Lower leg skin (tissue), 4 donors: ENCODE measurements at regions not wholly inside any gene's neighbourhood (a gene's known extent, or its start where the extent isn't known, plus 50 kb on each side); places are given as distances from the start of the nearest gene placed in this dataset.

ENCODE experiments used
- DNase-seq, 2 donors: peaks; one replicate each; pipeline ENCODE4 v3.0.0-alpha.2; 2019; ENCODE audit warnings: low spot score in 2 of 2
- H3K4me3 ChIP-seq: fragments of 200-600 bp; sonication (generic); 2 replicates; pipeline ENCODE4 v1.5.1; 2017; ENCODE audit warnings: mild to moderate bottlenecking, low read depth; ENCODE audit not compliant: poor library complexity, severe bottlenecking
- CTCF ChIP-seq, 3 donors: fragments of 450-650 bp; IDR thresholded peaks; one replicate each; pipeline ENCODE4 v1.5.1; 2016; ENCODE audit warnings: antibody characterized with exemption in 3 of 3, mild to moderate bottlenecking in 3 of 3, moderate library complexity in 2 of 3
- POLR2A ChIP-seq, 2 donors: fragments of 450-650 bp; IDR thresholded peaks; one replicate each; pipeline ENCODE4 v1.6.1; 2016 to 2017; ENCODE audit warnings: antibody characterized with exemption in 2 of 2, mild to moderate bottlenecking in 1 of 2, moderate library complexity in 1 of 2
- WGBS, 2 donors: methylation state at CpG; one replicate each; pipeline ENCODE4 v1.1.5; 2018; 5-methylcytosine and 5-hydroxymethylcytosine counted together
- intact Hi-C: fragments of 100-400 bp; cut with DNase I; formaldehyde crosslinking; loops from one replicate; pipeline ENCODE4 v1.15.0; 2023; ENCODE audit warnings: low total_unique reads

GRCh38 chr1:68953311-68953710, 456.4 kb upstream of the DEPDC1 start:
- TF ChIP-seq POLR2A (IDR thresholded peaks at IDR 0.05) (no peak), CTCF (IDR thresholded peaks at IDR 0.05) (no peak)
- no peak overlapping the region for H3K4me3 ChIP-seq
- DNase-seq = no peak
- intact Hi-C loops = no loop called here
- 24 to 40% methylated on average over 1 of the region's 1 CpG for WGBS, 2 donors

DNA sequence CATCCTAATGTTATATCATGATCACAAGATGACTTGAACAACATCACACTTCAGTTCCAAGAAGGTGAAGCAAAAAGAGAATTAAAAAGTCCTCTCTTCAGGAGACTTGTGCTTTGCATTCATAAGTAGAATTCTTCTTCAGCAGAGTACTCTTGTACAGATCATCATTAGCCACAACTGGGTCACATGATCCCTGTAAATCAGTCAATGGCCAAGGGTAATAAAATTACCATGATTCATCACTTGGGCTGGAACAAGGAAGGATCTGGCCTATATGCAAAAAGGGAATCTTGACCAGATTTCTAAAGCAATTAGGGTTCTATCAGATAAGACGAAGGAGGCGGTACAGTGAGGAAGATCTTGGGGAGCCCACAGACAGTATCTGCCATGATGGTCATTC, 458.0 kb upstream of the DEPDC1 start:
- 66 to 72% methylated on average over 2 of the region's 2 CpGs for WGBS, 2 donors
- intact Hi-C loops = no loop called here
- TF ChIP-seq POLR2A (IDR thresholded peaks at IDR 0.05) = no peak
- no peak for TF ChIP-seq CTCF (IDR thresholded peaks at IDR 0.05)
- DNase-seq = no peak
- H3K4me3 ChIP-seq = no peak overlapping the region

DNA sequence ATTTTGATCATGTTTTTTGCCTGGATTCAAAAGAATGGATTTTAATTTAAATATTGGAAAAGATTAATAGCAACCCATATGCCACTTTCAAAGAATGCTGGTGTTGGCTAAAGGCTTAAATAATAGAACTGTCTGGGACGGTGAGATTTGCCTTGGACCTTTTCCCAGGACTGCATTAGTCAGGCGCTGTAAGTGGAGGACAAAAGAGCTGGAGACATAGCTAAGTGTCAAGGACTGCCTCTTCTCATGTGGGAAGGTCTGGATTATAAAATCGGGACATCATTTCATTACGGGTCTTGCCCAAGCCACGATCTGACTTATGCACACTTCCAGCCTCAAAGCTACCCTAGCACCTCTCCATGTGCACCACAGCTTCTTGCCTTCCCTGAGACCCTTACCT, 458.5 kb upstream of the DEPDC1 start:
- no peak overlapping the region for H3K4me3 ChIP-seq
- 63 to 64% methylated on average over 5 of the region's 5 CpGs for WGBS, 2 donors
- intact Hi-C loops = no loop called here
- TF ChIP-seq CTCF (IDR thresholded peaks at IDR 0.05) (no peak), POLR2A (IDR thresholded peaks at IDR 0.05) (no peak)
- no peak for DNase-seq

GRCh38 chr1:68958958-68959357, 462.1 kb upstream of the DEPDC1 start:
- WGBS, 2 donors = 32 to 40% methylated on average over 3 of the region's 3 CpGs
- DNase-seq = no peak

DNA sequence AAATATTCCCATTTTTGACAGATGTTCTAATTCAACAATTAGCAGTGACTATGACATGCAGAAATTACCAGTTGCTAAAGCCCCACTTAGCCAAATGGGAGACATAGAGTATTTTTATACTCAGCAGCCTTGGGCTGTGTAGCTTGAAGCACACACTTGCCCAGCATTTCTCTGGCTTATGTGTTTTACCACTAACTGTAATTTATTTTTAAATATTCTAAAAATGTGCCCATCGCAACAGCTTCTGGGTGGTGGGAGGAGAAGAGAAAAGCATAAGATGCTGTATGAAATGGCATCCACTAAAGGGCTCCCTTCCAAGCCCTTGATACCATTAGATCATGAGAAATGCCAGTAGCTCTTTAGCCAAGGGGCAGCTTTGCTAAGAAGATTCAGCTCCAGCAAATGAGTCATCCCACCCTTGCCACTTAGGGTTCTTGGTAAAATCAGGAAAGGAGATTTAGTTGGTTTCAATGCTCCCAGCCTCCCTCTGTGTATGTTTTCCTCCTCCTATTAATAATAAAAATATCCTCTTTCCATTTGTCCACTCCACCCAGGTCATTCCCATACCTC, 462.7 kb upstream of the DEPDC1 start:
- no peak for DNase-seq
- no peak overlapping the region for H3K4me3 ChIP-seq
- no peak for TF ChIP-seq CTCF (IDR thresholded peaks at IDR 0.05)
- no peak for TF ChIP-seq POLR2A (IDR thresholded peaks at IDR 0.05)
- intact Hi-C loops = no loop called here
- 62 to 68% methylated on average over 1 of the region's 1 CpG for WGBS, 2 donors

More at GRCh38 chr1:68958958-68959357, 462.1 kb upstream of the DEPDC1 start:
- intact Hi-C loops = no loop called here
- TF ChIP-seq POLR2A (IDR thresholded peaks at IDR 0.05) (no peak), CTCF (IDR thresholded peaks at IDR 0.05) (no peak)
- no peak overlapping the region for H3K4me3 ChIP-seq

GRCh38 chr1:68961143-68961542, 464.3 kb upstream of the DEPDC1 start:
- no peak overlapping the region for H3K4me3 ChIP-seq
- intact Hi-C loops = no loop called here
- DNase-seq = no peak
- no peak for TF ChIP-seq POLR2A (IDR thresholded peaks at IDR 0.05)
- TF ChIP-seq CTCF (IDR thresholded peaks at IDR 0.05) = no peak
- WGBS, 2 donors = 90 to 100% methylated on average over 1 of the region's 1 CpG
